ENCODE measurements at regions not wholly inside any gene's neighbourhood (a gene's known extent, or its start where the extent isn't known, plus 50 kb on each side); places are given as distances from the start of the nearest gene placed in this dataset.

DNA sequence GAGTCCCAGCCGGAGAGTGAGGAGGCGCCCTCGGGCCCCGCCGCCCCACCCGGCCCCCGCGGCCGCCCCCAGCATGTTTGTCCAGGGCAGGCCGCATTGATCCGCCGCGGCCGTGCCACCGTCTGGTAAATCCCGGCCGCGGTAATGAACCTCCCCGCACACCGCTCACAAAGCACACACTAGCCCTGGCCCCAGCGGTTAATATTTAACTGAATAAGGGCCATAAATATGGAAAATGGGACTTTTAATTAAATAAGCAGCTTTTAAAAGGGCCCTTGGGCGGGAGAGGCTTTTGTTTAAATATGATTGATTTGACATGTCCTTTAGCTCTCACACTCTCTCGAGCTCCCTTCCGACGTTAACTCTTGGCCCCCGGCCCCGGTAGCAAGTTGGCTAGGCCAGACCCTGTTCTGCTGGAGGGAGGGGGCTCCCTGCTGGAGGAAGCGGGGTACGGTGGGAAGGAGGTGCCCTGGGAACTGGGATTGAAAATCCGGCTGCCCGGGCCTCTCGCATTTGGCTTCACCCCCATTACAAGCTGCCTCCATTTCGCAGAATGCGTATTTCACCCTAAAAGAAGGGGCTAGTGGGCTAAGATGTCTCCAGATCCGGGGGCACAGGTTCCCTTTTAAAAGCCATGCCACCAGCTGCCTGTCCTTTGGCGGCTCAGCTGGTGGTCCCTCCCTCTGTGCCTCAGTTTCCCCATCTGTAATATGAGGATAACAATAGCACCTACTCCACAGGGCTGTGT, 199.8 kb downstream of the RBM19 start:
- peak; percentile 83 to 86 for DNase-seq
- CTCF ChIA-PET = interaction anchor here (0.6 to 1.4 kb wide), 7 partner anchors 11 to 323 kb away, joined by 3 to 4 read pairs (median 3); no protein-coding TSS in a partner anchor

DNA sequence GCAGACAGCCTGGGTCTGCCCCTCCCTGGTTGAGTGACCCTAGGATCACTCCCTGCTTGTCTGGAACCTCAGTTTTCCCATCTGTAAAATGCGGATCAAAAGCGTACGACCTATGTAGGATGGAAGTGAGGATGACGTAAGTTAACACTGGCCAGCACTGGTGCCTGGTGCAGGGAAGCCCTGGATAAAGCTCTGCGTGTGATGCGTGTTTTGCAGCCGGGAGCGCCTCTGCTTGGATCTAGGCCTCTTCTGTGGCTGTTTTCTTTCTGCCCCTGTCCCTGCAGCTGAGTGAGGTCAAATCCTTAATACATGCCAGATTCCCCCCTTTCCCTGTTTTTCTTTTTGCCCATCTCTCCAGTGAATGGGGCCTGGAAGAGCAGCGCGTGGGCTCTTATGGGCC, 201.5 kb downstream of the RBM19 start:
- DNase-seq = no peak
- peaks cover 19% of the 10 kb centered on the region for H3K4me1 ChIP-seq
- no peaks in the 10 kb centered on the region for H3K27me3 ChIP-seq (replicated peaks; ENCODE audit: control insufficient read depth, insufficient read depth, low read length)
- Mint-ChIP-seq H3K4me1 (ENCODE audit: low read depth, unreplicated experiment) (peaks cover 26% of the 10 kb centered on the region), H3K27ac (ENCODE audit: unreplicated experiment) (no peak overlapping the region), H3K9me3 (ENCODE audit: unreplicated experiment) (no peaks in the 10 kb centered on the region), H3K27me3 (ENCODE audit: insufficient read depth, unreplicated experiment) (no peaks in the 10 kb centered on the region), H3K36me3 (ENCODE audit: insufficient read depth, unreplicated experiment) (no peaks in the 10 kb centered on the region), H3K4me3 (ENCODE audit: unreplicated experiment) (no peak overlapping the region)
- POLR2A ChIA-PET = no interaction called here
- no TSS peak for BruUV-seq (replicated peaks)
- no peak overlapping the region for H3K4me3 ChIP-seq (ENCODE audit: low read depth, low read length)
- CTCF ChIA-PET = interaction anchor here (0.6 kb wide), 1 partner anchor 1244 kb away, joined by 3 read pairs; no protein-coding TSS in a partner anchor
- TF ChIP-seq, protein P1, sequence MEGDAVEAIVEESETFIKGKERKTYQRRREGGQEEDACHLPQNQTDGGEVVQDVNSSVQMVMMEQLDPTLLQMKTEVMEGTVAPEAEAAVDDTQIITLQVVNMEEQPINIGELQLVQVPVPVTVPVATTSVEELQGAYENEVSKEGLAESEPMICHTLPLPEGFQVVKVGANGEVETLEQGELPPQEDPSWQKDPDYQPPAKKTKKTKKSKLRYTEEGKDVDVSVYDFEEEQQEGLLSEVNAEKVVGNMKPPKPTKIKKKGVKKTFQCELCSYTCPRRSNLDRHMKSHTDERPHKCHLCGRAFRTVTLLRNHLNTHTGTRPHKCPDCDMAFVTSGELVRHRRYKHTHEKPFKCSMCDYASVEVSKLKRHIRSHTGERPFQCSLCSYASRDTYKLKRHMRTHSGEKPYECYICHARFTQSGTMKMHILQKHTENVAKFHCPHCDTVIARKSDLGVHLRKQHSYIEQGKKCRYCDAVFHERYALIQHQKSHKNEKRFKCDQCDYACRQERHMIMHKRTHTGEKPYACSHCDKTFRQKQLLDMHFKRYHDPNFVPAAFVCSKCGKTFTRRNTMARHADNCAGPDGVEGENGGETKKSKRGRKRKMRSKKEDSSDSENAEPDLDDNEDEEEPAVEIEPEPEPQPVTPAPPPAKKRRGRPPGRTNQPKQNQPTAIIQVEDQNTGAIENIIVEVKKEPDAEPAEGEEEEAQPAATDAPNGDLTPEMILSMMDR (IDR thresholded peaks at IDR 0.05; ENCODE audit: insufficient read depth in 1 of 2, low read depth in 1 of 2, low read length in 1 of 2, severe bottlenecking in 1 of 2, unreplicated experiment in 1 of 2) = no peak
- H3K9me3 ChIP-seq = no peaks in the 10 kb centered on the region
- H3K36me3 ChIP-seq (ENCODE audit: control insufficient read depth, insufficient read depth, low read length) = no peaks in the 10 kb centered on the region
- intact Hi-C loops (cut with micrococcal nuclease; ENCODE audit: unreplicated experiment) = loop anchor here (5.0 kb wide), 1 partner anchor 37 kb away; no protein-coding TSS in a partner anchor

More for the DNA sequence above, 199.8 kb downstream of the RBM19 start:
- no peaks in the 10 kb centered on the region for H3K27me3 ChIP-seq (replicated peaks; ENCODE audit: control insufficient read depth, insufficient read depth, low read length)
- TF ChIP-seq, protein P1 (IDR thresholded peaks at IDR 0.05; ENCODE audit: insufficient read depth in 1 of 2, low read depth in 1 of 2, low read length in 1 of 2, severe bottlenecking in 1 of 2, unreplicated experiment in 1 of 2) = peak in 1 of 2 experiments; percentile 34
- H3K4me3 Mint-ChIP-seq (ENCODE audit: unreplicated experiment) = peak overlapping the region; percentile 27
- no peaks in the 10 kb centered on the region for H3K36me3 Mint-ChIP-seq (ENCODE audit: insufficient read depth, unreplicated experiment)
- H3K4me3 ChIP-seq (ENCODE audit: low read depth, low read length) = no peak overlapping the region
- POLR2A ChIA-PET = no interaction called here
- no peaks in the 10 kb centered on the region for H3K27me3 Mint-ChIP-seq (ENCODE audit: insufficient read depth, unreplicated experiment)
- no peaks in the 10 kb centered on the region for H3K9me3 Mint-ChIP-seq (ENCODE audit: unreplicated experiment)
- H3K4me1 ChIP-seq = peaks cover 32% of the 10 kb centered on the region
- H3K27ac Mint-ChIP-seq (ENCODE audit: unreplicated experiment) = peak overlapping the region; percentile 41
- intact Hi-C loops (cut with micrococcal nuclease; ENCODE audit: unreplicated experiment) = loop anchor here (1.0 to 5.0 kb wide), 2 partner anchors 39 to 304 kb away; no protein-coding TSS in a partner anchor
- H3K36me3 ChIP-seq (ENCODE audit: control insufficient read depth, insufficient read depth, low read length) = no peaks in the 10 kb centered on the region
- H3K9me3 ChIP-seq = no peaks in the 10 kb centered on the region
- no TSS peak for BruUV-seq (replicated peaks)
- H3K4me1 Mint-ChIP-seq (ENCODE audit: low read depth, unreplicated experiment) = peaks cover 26% of the 10 kb centered on the region

DNA sequence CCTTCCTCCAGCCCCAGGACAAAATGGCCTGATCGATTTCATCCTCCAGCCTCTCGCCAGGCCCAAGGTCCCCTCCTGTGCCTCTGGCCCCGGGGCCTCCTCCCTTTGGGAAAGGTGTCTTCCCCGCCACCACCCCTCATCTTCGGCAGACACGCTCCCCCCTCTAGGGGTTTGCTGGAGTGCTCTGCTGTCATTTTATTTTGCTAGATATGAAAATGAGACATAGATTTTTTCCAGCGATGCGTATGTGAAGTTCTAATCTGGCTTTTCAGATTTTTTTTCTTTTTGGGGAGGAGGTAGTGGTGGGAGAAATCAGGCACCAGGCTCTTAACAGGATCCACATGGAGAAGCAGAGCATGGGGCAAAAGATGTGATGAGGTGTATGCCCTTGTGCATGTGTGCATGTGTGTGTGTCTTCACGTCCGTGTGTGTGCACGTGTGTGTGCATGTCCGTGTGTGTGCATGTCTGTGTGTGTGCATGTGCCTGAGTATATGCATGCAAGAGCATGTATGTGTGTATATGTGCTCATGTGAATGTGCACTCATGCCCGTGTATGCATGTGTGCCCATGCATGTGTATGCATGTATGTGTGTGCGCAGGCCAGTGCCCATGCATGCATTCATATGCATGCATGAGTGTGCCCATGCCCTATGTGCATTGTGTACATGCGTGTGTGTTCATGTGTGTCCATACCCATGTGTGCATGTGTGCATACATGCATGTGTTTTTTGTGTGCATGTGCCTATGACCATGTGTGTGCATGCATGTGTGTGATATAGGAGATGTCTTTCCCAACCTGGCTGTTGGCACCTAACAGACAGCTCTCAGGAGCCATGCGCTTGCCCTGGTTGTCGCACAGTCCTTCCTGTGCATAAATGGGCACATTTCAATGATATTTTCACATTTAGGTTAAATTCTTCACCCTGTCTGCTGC, 203.0 kb downstream of the RBM19 start:
- POLR2A ChIA-PET = no interaction called here
- H3K4me1 Mint-ChIP-seq (ENCODE audit: low read depth, unreplicated experiment) = peaks cover 26% of the 10 kb centered on the region
- H3K36me3 Mint-ChIP-seq (ENCODE audit: insufficient read depth, unreplicated experiment) = no peaks in the 10 kb centered on the region
- H3K27ac Mint-ChIP-seq (ENCODE audit: unreplicated experiment) = no peak overlapping the region
- BruUV-seq (replicated peaks) = no TSS peak
- no peaks in the 10 kb centered on the region for H3K27me3 ChIP-seq (replicated peaks; ENCODE audit: control insufficient read depth, insufficient read depth, low read length)
- H3K27me3 Mint-ChIP-seq (ENCODE audit: insufficient read depth, unreplicated experiment) = no peaks in the 10 kb centered on the region
- CTCF ChIA-PET = no interaction called here
- H3K4me1 ChIP-seq = peaks cover 16% of the 10 kb centered on the region
- no peak for DNase-seq
- intact Hi-C loops (cut with micrococcal nuclease; ENCODE audit: unreplicated experiment) = no loop called here
- H3K9me3 Mint-ChIP-seq (ENCODE audit: unreplicated experiment) = no peaks in the 10 kb centered on the region
- H3K4me3 Mint-ChIP-seq (ENCODE audit: unreplicated experiment) = no peak overlapping the region
- H3K4me3 ChIP-seq (ENCODE audit: low read depth, low read length) = no peak overlapping the region
- H3K9me3 ChIP-seq = no peaks in the 10 kb centered on the region
- no peaks in the 10 kb centered on the region for H3K36me3 ChIP-seq (ENCODE audit: control insufficient read depth, insufficient read depth, low read length)
- TF ChIP-seq, protein P1 (IDR thresholded peaks at IDR 0.05; ENCODE audit: insufficient read depth in 1 of 2, low read depth in 1 of 2, low read length in 1 of 2, severe bottlenecking in 1 of 2, unreplicated experiment in 1 of 2) = no peak

Data from Caco-2 (cell line).